Activated T-cell treated with anti-CD3 and anti-CD28 coated beads, Interleukin-2, amount 50 U/mL, for 24 hours (primary cell): ENCODE measurements at regions not wholly inside any gene's neighbourhood (a gene's known extent, or its start where the extent isn't known, plus 50 kb on each side); places are given as distances from the start of the nearest gene placed in this dataset.

Experiments used
- DNase-seq: peaks from one replicate; pipeline ENCODE4 v3.0.0-alpha.2; 2020
- H3K27ac Mint-ChIP-seq: 2 replicates; pipeline ENCODE4 v1.8.0; 2020; ENCODE audit warnings: mild to moderate bottlenecking, mixed read lengths
- H3K27me3 Mint-ChIP-seq: 2 replicates; pipeline ENCODE4 v1.8.0; 2020; ENCODE audit warnings: mixed read lengths
- H3K36me3 Mint-ChIP-seq: 2 replicates; pipeline ENCODE4 v1.8.0; 2020; ENCODE audit warnings: low read depth, mixed read lengths
- H3K4me1 Mint-ChIP-seq: 2 replicates; pipeline ENCODE4 v1.8.0; 2020; ENCODE audit warnings: low read depth, mixed read lengths
- H3K4me3 Mint-ChIP-seq: 2 replicates; pipeline ENCODE4 v1.8.0; 2020; ENCODE audit warnings: mild to moderate bottlenecking, moderate library complexity, mixed read lengths
- H3K9me3 Mint-ChIP-seq: 2 replicates; pipeline ENCODE4 v1.8.0; 2020; ENCODE audit warnings: mixed read lengths

DNA sequence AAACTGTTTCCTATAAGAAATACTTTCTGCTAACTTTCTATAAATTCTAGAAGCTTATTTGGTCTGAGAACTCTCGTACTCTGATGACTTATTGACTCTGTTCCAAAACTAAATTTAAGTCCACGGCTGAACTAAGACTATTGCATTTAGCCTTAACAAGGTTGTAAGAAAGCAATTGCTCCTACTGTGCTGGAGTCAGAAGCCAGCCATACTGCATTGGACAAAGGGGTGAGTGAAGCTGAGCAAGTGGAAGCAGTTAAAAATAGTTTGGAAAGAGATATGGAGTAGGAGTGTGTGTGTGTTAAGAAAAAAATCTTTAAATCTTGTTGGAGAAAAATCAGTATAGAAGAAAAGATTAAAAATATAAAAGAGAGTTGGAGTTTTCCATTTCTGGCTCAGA, 1360.1 kb upstream of the CELF2 start:
- DNase-seq, result no peak
- Mint-ChIP-seq H3K4me1 (no peaks in the 10 kb centered on the region), H3K4me3 (no peak overlapping the region), H3K27ac (no peak overlapping the region), H3K9me3 (no peaks in the 10 kb centered on the region), H3K36me3 (no peaks in the 10 kb centered on the region), H3K27me3 (no peaks in the 10 kb centered on the region)

- Mint-ChIP-seq H3K27ac (no peak overlapping the region), H3K4me1 (no peaks in the 10 kb centered on the region), H3K27me3 (no peaks in the 10 kb centered on the region), H3K36me3 (no peaks in the 10 kb centered on the region), H3K9me3 (no peaks in the 10 kb centered on the region), H3K4me3 (no peak overlapping the region)
- DNase-seq, result no peak
These were observed 1349.3 kb upstream of the CELF2 start for GRCh38 chr10:9668411-9668810.

DNA sequence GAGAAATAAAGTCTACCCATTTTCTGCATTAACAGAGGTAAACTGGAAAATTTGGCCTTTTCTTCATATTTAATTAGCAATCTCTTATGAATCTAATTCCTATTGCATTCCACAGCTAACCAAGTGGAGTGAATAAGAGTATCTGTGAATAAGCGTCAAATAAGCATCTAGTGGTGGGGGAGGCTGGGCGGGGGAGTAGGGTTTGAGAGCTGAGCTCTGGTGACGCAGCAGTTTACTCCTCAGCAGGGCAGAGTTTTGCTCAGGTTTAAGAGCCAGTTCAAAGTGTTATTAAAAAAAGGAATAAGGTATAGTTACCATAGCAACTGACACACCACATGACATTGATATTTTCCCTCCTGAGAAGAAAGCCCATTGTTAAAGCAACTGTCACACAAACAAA, 1346.8 kb upstream of the CELF2 start:
- H3K27me3 Mint-ChIP-seq, result peaks cover 4% of the 10 kb centered on the region
- H3K9me3 Mint-ChIP-seq, result no peaks in the 10 kb centered on the region
- DNase-seq, result no peak
- H3K4me3 Mint-ChIP-seq, result no peak overlapping the region
- H3K27ac Mint-ChIP-seq, result no peak overlapping the region
- no peaks in the 10 kb centered on the region for H3K4me1 Mint-ChIP-seq
- H3K36me3 Mint-ChIP-seq, result no peaks in the 10 kb centered on the region

DNA sequence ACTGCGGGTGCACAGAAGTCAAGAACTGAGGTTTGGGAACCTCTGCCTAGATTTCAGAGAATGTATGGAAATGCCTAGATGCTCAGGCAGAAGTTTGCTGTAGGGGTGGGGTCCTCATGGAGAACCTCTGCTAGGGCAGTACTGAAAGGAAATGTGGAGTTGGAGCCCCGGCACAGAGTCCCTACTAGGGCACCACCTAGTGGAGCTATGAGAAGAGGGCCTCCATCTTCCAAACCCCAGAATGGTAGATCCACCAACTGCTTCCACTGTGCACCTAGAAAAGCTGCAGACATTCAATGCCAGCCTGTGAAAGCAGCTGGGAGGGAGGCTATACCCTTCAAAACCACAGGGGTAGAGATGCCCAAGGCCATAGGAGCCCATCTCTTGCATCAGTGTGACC, 1336.0 kb upstream of the CELF2 start:
- H3K27ac Mint-ChIP-seq, result no peak overlapping the region
- peaks cover 5% of the 10 kb centered on the region for H3K27me3 Mint-ChIP-seq
- no peak for DNase-seq
- H3K36me3 Mint-ChIP-seq, result no peaks in the 10 kb centered on the region
- no peak overlapping the region for H3K4me3 Mint-ChIP-seq
- peaks cover 2% of the 10 kb centered on the region for H3K9me3 Mint-ChIP-seq
- H3K4me1 Mint-ChIP-seq, result no peaks in the 10 kb centered on the region

DNA sequence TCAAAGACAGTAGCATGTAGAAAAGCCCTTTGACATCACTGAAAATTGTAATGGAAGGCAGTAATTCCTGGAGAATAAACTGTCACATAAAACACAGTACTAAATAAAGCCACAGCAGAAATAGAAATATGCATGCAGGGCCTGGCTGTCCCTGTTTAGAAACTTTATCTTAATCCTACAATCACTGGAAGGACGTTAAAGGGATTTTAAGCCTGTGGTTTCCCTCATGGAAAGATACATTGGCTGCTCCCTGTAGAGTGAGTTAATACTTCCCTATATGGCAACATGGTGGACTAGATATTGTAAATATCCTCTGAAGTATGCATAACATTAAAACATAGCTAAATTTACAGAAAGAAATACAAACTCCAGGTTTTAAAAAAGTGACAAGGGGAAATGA, 1334.9 kb upstream of the CELF2 start:
- Mint-ChIP-seq H3K9me3 (peaks cover 2% of the 10 kb centered on the region), H3K36me3 (no peaks in the 10 kb centered on the region), H3K27ac (no peak overlapping the region), H3K27me3 (peaks cover 5% of the 10 kb centered on the region), H3K4me1 (no peaks in the 10 kb centered on the region), H3K4me3 (no peak overlapping the region)
- no peak for DNase-seq

DNA sequence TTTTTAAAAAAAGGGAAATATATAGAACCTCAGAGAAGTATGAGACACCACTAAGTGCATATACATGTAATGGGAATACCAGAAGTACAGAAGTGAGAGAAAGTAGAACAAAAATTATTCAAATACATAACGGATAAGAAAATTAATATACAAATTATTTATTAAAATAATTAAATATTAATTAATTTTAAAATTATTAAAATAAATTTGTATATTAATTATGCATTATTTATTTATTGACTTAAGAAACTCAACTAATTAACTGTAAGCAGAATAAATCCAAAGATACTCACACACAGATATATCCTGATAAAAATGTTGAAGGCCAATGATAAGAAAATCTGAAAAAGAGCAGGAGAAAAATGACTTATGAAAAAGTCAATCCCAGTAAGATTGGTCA, 1333.5 kb upstream of the CELF2 start:
- Mint-ChIP-seq H3K36me3 (no peaks in the 10 kb centered on the region), H3K4me1 (no peaks in the 10 kb centered on the region), H3K27ac (no peak overlapping the region), H3K9me3 (peaks cover 2% of the 10 kb centered on the region), H3K27me3 (peaks cover 5% of the 10 kb centered on the region), H3K4me3 (no peak overlapping the region)
- no peak for DNase-seq

- Mint-ChIP-seq H3K9me3 (no peaks in the 10 kb centered on the region), H3K4me3 (no peak overlapping the region), H3K36me3 (no peaks in the 10 kb centered on the region), H3K4me1 (no peaks in the 10 kb centered on the region), H3K27ac (no peak overlapping the region), H3K27me3 (peaks cover 5% of the 10 kb centered on the region)
- DNase-seq, result no peak
These were observed 1332.1 kb upstream of the CELF2 start for GRCh38 chr10:9685596-9685995.

DNA sequence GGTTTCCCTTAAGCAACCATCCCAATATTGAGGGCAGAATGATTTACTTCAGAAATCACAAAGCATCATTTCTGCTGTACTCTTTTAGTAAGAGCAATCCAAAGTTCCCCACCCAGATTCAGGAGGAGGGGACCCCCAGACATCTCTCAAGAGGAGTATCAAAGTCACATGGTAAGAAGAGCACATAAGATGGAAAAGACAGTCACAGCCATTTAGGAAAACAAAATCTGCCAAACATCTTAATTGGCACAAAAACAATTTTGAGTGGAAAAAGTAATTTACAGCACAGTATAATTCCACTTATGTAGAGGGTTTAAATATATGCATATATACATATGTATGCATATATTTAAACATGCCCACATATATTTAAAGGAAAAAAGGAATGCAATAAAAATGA, 1329.0 kb upstream of the CELF2 start:
- Mint-ChIP-seq H3K36me3 (no peaks in the 10 kb centered on the region), H3K27ac (no peak overlapping the region), H3K27me3 (no peaks in the 10 kb centered on the region), H3K9me3 (no peaks in the 10 kb centered on the region), H3K4me3 (no peak overlapping the region), H3K4me1 (no peaks in the 10 kb centered on the region)
- no peak for DNase-seq

GRCh38 chr10:9707216-9707615, 1310.5 kb upstream of the CELF2 start:
- Mint-ChIP-seq H3K4me1 (no peaks in the 10 kb centered on the region), H3K4me3 (no peak overlapping the region), H3K36me3 (no peaks in the 10 kb centered on the region), H3K27ac (no peak overlapping the region), H3K9me3 (peaks cover 3% of the 10 kb centered on the region), H3K27me3 (no peaks in the 10 kb centered on the region)
- DNase-seq, result no peak

GRCh38 chr10:9709849-9710248, 1307.8 kb upstream of the CELF2 start:
- Mint-ChIP-seq H3K4me3 (no peak overlapping the region), H3K36me3 (no peaks in the 10 kb centered on the region), H3K9me3 (peaks cover 12% of the 10 kb centered on the region), H3K27ac (no peak overlapping the region), H3K27me3 (no peaks in the 10 kb centered on the region), H3K4me1 (no peaks in the 10 kb centered on the region)
- no peak for DNase-seq

DNA sequence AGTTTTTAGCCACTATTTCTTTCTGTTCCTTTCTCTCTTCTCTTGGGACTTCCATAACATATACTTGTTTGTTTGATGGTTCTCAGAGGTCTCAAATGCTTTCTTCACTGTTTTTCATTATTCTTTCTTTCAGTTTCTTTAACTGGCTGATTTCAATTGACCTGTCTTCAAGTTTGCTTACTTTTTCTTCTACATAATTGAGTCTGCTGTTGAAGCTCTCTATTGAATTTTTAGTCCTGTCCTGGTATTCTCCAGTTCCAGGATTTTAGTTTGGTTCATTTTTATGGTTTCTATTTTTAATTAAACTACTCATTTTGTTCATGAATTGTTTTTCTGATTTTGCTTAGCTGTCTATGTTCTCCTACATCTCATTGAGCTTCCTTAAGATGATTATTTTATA, 1305.3 kb upstream of the CELF2 start:
- Mint-ChIP-seq H3K4me1 (no peaks in the 10 kb centered on the region), H3K4me3 (no peak overlapping the region), H3K27ac (no peak overlapping the region), H3K27me3 (no peaks in the 10 kb centered on the region), H3K9me3 (peaks cover 12% of the 10 kb centered on the region), H3K36me3 (no peaks in the 10 kb centered on the region)
- no peak for DNase-seq

GRCh38 chr10:9719246-9719645, 1298.4 kb upstream of the CELF2 start:
- Mint-ChIP-seq H3K27me3 (no peaks in the 10 kb centered on the region), H3K27ac (no peak overlapping the region), H3K4me3 (no peak overlapping the region), H3K36me3 (no peaks in the 10 kb centered on the region), H3K4me1 (no peaks in the 10 kb centered on the region), H3K9me3 (no peaks in the 10 kb centered on the region)
- DNase-seq, result no peak

DNA sequence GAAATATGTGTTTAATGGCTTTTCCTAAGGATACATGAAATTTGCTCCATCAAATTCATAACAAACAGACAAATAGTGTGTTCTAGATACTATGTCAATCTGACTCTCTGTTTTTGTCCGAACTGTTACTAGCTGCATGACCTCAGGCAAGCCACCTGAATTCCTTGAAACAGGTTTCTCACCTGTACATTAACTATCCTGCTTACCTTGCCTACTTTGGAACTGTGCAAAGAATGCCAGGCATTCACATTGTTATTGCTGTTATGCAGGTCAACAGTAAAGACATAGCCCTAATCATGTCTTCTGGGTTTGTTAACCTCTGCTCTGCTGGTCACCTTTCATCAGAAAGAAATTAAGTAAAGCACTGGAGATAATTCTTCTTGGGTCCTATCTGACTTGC, 1283.9 kb upstream of the CELF2 start:
- Mint-ChIP-seq H3K9me3 (peaks cover 4% of the 10 kb centered on the region), H3K27me3 (no peaks in the 10 kb centered on the region), H3K36me3 (no peaks in the 10 kb centered on the region), H3K4me3 (no peak overlapping the region), H3K27ac (no peak overlapping the region), H3K4me1 (no peaks in the 10 kb centered on the region)
- DNase-seq, result no peak

DNA sequence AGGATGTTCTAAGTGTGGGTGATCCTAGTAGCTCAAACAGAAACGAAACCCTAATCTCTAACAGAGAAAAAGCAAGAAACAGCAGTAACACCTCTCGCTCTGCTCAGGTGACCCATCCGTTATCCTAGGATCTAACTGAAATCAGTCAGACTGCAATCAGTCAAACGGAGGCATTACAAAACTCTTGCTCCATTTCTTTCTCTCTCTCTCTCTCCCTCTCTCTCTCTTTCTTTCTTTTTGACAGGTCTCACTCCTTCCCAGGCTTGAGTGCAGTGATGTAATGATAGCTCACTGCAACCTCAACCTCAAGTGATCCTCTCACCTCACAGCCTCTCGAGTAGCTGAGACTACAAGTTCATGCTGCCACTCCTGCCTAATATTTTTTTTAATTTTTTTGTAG, 1283.5 kb upstream of the CELF2 start:
- H3K4me3 Mint-ChIP-seq, result no peak overlapping the region
- H3K4me1 Mint-ChIP-seq, result no peaks in the 10 kb centered on the region
- H3K27me3 Mint-ChIP-seq, result no peaks in the 10 kb centered on the region
- H3K27ac Mint-ChIP-seq, result no peak overlapping the region
- peaks cover 4% of the 10 kb centered on the region for H3K9me3 Mint-ChIP-seq
- no peaks in the 10 kb centered on the region for H3K36me3 Mint-ChIP-seq
- DNase-seq, result no peak

GRCh38 chr10:9735731-9736130, 1281.9 kb upstream of the CELF2 start:
- no peak overlapping the region for H3K27ac Mint-ChIP-seq
- peaks cover 4% of the 10 kb centered on the region for H3K9me3 Mint-ChIP-seq
- no peaks in the 10 kb centered on the region for H3K4me1 Mint-ChIP-seq
- H3K36me3 Mint-ChIP-seq, result no peaks in the 10 kb centered on the region
- DNase-seq, result no peak
- no peaks in the 10 kb centered on the region for H3K27me3 Mint-ChIP-seq
- H3K4me3 Mint-ChIP-seq, result no peak overlapping the region

- no peak for DNase-seq
- no peak overlapping the region for H3K4me3 Mint-ChIP-seq
- H3K36me3 Mint-ChIP-seq, result no peaks in the 10 kb centered on the region
- no peak overlapping the region for H3K27ac Mint-ChIP-seq
- peaks cover 9% of the 10 kb centered on the region for H3K27me3 Mint-ChIP-seq
- H3K4me1 Mint-ChIP-seq, result no peaks in the 10 kb centered on the region
- peaks cover 7% of the 10 kb centered on the region for H3K9me3 Mint-ChIP-seq
These were observed 1274.0 kb upstream of the CELF2 start for GRCh38 chr10:9743639-9744038.
